HG03066 (cell line): ENCODE measurements at regions not wholly inside any gene's neighbourhood (a gene's known extent, or its start where the extent isn't known, plus 50 kb on each side); places are given as distances from the start of the nearest gene placed in this dataset.
"Not testable (repeated sequence)": the region's sequence is repeated elsewhere in the genome, so short reads cannot be mapped to it uniquely, and the experiment has no call there.

Experiments
- ATAC-seq: cut with Tn5 transposase; IDR thresholded peaks from one replicate; pipeline ENCODE4 v1.9.1; 2021; ENCODE audit warnings: low read depth; ENCODE audit not compliant: unreplicated experiment

GRCh38 chr16:33710696-33711087 is 251.3 kb downstream of the TP53TG3F start:
- ATAC-seq = not testable (repeated sequence)

GRCh38 chr16:33711616-33712015 is 252.2 kb downstream of the TP53TG3F start:
- not testable (repeated sequence) for ATAC-seq

- ATAC-seq = not testable (repeated sequence)
Observed at GRCh38 chr16:33712308-33712707, 252.9 kb downstream of the TP53TG3F start.

- ATAC-seq = not testable (repeated sequence)
Observed at GRCh38 chr16:33712851-33713709, 253.7 kb downstream of the TP53TG3F start.

- ATAC-seq = not testable (repeated sequence)
Observed at GRCh38 chr16:33713710-33714538, 254.5 kb downstream of the TP53TG3F start.

GRCh38 chr16:33731167-33731566 is 271.8 kb downstream of the TP53TG3F start:
- ATAC-seq = not testable (repeated sequence)

- not testable (repeated sequence) for ATAC-seq
Observed at GRCh38 chr16:33734650-33735049, 275.2 kb downstream of the TP53TG3F start.

GRCh38 chr16:33766869-33767765 is 307.7 kb downstream of the TP53TG3F start:
- ATAC-seq = not testable (repeated sequence)

GRCh38 chr16:33768710-33769109 is 309.3 kb downstream of the TP53TG3F start:
- not testable (repeated sequence) for ATAC-seq

GRCh38 chr16:33769180-33769846 is 309.9 kb downstream of the TP53TG3F start:
- not testable (repeated sequence) for ATAC-seq

- not testable (repeated sequence) for ATAC-seq
Observed at GRCh38 chr16:33770478-33770877, 311.1 kb downstream of the TP53TG3F start.

- not testable (repeated sequence) for ATAC-seq
Observed at GRCh38 chr16:33771211-33771610, 311.8 kb downstream of the TP53TG3F start.

- ATAC-seq = not testable (repeated sequence)
Observed at GRCh38 chr16:33773966-33774365, 314.6 kb downstream of the TP53TG3F start.

GRCh38 chr16:33774724-33775123 is 315.3 kb downstream of the TP53TG3F start:
- not testable (repeated sequence) for ATAC-seq

GRCh38 chr16:33816328-33816944 is 357.0 kb downstream of the TP53TG3F start:
- not testable (repeated sequence) for ATAC-seq

GRCh38 chr16:33824736-33825135 is 365.3 kb downstream of the TP53TG3F start:
- not testable (repeated sequence) for ATAC-seq

- ATAC-seq = not testable (repeated sequence)
Observed at GRCh38 chr16:33827522-33827921, 368.1 kb downstream of the TP53TG3F start.

GRCh38 chr16:33839157-33839556 is 379.7 kb downstream of the TP53TG3F start:
- ATAC-seq = not testable (repeated sequence)

- ATAC-seq = not testable (repeated sequence)
Observed at GRCh38 chr16:33844533-33844932, 385.1 kb downstream of the TP53TG3F start.
